Stimulated activated CD8-positive, alpha-beta memory T cell treated with anti-CD3 and anti-CD28 coated beads, Interleukin-15, amount 100 ng/mL, for 24 hours (primary cell): ENCODE measurements at regions not wholly inside any gene's neighbourhood (a gene's known extent, or its start where the extent isn't known, plus 50 kb on each side); places are given as distances from the start of the nearest gene placed in this dataset.
"Not testable (repeated sequence)": the region's sequence is repeated elsewhere in the genome, so short reads cannot be mapped to it uniquely, and the experiment has no call there.

Experiments
- DNase-seq: peaks from one replicate; pipeline ENCODE4 v3.0.0-alpha.2; 2020; ENCODE audit warnings: low read depth

DNA sequence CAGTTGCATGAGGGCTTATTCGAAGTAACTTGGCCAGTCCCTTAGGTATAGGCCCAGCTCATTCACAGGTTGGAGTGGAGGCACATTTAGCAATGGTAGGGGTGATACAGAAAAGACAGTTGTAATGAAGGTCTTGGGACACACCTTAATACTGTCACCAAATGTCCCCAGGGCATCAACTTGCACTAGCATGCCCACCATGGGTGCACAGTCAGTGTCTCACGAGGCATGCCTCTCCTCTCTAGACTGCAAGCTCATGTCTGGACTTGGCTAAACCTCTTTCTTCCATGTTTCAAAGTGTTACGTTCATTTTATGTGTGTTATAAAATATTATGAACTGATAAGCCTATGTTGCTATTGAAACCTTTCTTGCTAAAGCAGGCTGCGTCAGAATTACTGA lies 124.0 kb upstream of the ECI2 start:
- DNase-seq: no peak

DNA sequence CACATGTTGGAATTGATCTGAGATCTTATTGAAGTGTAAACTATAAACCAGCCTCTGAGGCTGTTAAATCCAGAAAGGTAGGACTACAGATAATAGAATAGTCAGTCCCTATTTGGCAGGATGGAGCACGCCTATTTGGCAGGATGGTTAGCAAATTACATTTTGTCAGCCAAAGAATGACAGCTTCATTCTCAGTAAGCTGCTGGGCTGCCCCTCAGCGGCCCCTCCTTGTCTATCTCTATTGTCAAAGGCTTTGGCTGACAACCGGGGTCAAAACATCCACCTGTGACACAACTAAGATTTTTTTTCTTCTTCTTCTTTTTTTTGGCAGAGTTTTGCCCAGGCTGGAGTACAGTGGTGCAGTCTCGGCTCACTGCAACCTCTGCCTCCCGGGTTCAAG lies 123.4 kb upstream of the ECI2 start:
- DNase-seq: no peak

DNA sequence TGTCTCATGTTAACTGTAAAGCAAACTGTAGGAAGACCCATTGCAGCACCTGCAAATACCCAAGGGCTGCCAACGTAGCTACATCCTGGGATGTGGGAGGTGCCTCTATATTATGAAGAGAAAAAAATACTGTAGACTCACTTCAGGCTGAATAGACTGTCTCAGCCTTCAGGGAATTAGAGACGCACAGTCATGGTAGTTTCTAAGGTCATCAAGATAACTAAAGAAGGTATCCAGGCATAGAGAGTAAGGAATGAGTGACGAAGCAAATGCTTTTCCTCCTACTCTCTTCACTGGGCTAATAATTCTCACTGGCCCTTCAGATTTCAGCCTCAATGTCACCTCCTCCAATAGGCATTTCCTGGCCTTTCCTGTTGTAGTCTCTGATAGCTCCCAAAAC lies 121.6 kb upstream of the ECI2 start:
- no peak for DNase-seq

DNA sequence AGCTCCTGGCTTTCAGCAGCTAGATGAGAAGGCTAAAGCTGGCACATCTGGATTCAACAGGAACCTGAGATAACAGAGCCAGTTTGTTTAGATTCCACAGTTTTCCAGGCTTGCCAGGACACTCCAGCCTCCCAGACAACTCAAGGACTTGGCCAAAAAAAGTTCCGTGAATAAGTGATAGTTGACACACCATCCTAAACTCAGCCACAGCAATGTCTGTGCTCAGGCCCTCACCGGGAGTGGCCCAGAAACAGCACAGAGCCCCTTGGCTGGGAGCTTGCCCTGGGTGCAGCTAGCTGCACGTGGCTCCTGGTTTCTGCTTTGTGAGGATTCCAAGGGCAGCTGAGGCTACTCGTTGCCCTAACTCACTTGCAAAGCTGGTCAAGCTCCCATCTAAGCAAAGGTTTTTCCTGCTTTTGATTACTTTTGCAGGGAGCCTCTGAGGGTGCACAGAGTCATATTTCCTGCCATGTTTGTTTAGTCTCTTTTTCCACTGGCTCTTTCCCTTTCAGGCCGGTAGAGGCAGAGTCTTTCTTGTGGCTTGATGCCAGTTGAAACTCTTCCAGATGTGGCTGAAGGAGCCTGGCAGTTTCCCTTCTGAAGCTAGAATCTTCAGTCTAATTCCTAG lies 118.3 kb upstream of the ECI2 start:
- DNase-seq: no peak

DNA sequence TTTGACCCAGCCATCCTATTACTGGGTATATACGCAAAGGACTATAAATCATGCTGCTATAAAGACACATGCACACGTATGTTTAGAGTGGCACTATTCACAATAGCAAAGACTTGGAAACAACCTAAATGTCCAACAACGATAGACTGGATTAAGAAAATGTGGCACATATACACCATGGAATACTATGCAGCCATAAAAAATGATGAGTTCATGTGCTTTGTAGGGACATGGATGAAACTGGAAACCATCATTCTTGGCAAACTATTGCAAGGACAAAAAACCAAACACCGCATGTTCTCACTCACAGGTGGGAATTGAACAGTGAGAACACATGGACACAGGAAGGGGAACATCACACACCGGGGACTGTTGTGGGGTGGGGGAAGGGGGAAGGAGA lies 117.1 kb upstream of the ECI2 start:
- DNase-seq: not testable (repeated sequence)

DNA sequence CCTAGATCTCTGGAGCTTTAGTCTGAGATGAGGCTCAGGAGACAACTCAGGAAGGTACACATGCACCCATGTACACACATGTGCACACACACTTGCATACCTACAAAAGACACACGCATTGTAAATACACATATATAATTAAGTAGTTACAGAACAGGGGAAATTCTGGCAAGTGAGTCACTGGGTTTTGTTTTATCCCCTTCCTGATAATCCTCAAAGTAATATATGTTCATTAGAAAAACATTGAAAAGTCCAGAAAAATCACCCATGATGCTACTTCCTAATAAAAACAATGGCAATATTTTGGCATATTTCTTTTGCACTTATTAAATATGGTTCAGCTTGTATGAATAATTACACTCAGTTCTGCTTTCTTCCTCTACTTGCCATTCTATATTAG lies 115.3 kb upstream of the ECI2 start:
- DNase-seq: no peak

DNA sequence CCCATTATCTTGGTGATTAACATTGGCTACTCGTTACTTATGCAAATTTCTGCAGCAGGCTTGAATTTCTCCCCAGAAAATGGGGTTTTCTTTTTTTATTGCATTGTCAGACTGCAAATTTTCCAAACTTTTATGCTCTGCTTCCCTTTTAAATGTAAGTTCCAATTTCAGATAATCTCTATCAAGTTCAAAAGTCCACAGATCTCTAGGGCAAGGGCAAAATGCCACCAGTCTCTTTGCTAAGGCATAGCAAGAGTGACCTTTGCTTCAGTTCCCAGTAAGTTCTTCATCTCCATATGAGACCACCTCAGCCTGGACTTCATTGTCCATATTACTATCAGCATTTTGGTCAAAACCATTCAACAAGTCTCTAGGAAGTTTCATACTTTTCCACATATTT lies 108.5 kb upstream of the ECI2 start:
- DNase-seq: not testable (repeated sequence)

DNA sequence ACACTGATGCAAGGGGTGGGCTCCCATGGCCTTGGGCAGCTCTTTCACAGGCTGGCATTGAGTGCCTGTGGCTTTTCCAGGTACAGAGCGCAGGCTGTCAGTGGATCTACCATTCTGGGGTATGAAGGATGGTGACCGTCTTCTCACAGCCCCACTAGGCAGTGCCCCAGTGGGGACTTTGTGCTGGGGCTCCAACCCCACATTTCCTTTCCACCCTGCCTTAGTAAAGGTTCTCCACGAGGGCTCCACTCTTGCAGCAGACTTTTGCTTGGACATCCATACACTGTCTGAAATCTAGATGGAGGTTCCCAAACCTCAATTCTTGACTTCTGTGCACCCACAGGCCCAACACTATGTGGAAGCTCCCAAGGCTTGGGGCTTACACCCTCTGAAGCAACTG lies 107.9 kb upstream of the ECI2 start:
- no peak for DNase-seq

DNA sequence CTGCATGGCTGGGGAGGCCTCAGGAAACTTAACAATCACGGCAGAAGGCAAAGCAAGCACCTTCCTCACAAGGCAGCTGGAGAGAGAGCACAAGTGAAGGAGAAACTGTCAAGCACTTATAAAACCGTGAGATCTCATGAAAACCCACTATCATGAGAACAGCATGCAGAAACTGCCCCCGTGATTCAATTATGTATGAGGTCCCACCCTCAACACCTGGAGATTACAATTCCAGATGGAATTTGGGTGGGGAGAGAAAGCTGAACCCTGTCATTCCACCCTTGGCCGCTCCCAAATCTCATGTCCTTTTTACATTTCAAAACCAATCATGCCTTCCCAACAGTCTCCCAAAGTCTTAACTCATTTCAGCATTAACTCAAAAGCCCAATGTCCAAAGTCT lies 107.2 kb upstream of the ECI2 start:
- DNase-seq: no peak

DNA sequence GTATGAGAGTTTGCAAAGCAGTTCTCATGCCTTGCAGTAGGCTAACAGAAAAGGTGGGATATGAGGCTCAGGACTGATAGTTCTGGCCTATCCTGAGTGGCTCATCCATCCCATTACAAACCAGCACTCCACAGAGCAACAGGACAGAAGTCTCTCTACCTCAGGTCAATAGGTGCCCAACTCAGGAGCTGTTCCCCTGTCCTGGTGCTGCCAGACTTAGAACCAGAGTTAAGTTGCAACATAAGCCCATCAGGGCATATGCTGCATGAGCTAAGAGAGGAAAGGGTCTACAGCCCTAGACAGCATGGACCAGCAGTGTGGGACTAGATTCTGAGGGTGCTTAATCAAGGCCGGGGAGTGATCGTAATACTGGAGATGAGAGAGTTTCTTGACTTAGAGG lies 104.8 kb upstream of the ECI2 start:
- no peak for DNase-seq

DNA sequence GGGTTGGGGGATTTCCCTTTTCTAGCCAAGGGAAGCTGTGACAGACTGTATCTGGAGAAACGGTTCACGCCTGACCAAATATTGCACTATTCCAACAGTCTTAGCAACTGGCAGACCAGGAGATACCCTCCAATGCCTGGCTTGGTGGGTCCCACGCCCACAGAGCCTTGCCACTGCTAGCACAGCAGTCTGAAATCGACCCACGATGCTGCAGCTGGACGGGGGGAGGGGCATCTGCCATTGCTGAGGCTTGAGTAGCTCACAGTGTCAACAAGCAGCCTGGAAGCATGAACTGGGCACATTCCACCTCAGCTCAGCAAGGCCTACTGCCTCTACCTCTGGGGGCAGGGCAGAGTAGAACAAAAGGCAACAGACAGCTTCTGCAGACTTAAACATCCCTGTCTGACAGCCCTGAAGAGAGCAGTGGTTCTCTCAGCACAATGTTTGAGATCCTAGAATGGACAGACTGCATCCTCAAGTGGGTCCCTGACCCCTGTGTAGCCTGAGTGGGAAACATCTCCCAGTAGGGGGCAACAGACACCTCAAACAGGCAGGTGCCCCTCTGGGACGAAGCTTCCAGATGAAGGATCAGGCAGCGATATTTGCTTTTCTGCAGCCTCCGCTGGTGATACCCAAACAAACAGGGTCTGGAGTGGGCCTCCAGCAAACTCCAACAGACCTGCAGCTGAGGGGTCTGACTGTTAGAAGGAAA lies 89.9 kb upstream of the ECI2 start:
- no peak for DNase-seq

DNA sequence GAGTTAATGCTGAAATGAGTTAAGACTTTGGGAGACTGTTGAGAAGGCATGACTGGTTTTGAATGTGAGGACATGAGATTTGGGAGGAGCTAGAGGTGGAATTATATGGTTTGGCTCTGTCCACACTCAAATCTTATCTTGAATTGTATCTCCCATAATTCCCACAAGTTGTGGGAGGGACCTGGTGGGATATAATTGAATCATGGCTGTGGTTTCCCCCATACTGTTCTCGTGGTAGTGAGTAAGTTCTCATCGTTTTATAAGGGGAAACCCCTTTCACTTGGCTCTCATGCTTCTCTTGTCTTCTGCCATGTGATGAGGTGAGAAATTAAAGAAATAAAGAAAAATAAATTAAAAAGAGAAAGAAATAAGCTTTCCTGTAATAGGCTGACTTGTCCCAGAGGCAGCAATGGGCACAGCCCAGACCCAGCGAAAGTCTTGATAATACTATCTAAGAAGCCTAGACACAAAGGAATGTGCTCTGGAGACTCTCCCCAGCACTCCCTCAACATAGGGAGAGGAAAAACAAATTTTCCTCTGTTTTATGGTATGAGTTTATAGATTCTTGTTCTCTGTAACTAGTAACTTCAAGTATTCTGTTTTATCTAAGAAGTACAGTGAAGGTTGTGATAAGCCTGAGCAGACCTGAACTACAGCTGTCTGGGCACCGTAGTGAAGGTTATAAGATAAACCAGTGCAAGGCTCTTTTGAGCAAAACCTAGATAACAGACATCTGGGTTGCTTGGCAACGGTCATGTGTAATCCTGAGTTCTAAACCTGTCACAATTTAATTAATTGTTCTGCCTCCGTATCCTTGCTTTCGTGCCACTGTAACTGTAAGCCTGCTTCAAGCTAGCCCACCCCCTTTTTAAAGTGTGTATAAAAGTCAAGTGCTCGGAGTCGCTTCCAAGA lies 88.9 kb upstream of the ECI2 start:
- no peak for DNase-seq

DNA sequence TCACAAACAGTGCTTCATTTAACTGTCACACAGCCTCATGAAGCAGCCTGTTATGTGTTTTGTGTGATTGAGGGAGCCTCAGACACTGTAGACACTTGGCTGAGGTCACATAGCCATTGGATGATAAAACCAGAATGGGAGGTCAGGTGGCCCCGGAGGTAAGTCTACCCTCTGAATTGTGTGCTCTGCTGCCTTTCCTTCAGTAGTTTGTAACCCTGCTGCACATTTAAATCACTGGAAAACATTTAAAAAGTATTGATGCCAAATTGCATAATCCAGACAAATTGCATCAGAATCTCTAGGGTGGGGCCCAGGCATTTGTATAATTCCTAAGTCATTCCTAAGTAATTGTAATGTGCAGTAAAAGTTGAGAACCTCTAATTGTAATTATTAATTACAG lies 85.2 kb upstream of the ECI2 start:
- no peak for DNase-seq

DNA sequence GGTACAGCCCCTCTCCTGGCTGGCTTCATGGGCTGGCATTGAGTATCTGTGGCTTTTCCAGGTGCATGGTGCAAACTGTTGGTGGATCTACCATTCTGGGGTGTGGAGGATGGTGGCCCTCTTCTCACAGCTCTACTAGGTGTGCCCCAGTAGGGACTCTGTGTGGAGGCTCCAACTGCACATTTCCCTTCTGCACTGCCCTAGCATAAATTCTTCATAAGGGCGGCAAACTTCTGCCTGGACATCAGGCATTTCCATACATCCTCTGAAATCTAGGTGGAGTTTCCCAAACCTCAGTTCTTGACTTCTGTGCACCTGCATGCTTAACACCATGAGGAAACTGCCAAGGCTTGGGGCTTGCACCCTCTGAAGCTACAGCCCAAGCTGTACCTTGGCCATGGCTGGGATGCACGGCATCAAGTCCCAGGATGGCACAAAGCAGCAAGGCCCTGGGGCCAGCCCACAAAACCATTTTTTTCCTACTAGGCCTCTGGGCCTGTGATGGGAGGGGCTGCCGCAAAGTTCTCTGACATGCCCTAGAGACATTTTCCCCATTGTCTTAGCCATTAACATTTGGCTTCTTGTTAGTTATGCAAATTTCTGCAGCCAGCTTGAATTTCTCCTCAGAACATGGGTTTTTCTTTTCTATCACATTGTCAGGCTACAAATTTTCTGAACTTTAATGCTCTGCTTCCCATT lies 83.4 kb upstream of the ECI2 start:
- DNase-seq: not testable (repeated sequence)

DNA sequence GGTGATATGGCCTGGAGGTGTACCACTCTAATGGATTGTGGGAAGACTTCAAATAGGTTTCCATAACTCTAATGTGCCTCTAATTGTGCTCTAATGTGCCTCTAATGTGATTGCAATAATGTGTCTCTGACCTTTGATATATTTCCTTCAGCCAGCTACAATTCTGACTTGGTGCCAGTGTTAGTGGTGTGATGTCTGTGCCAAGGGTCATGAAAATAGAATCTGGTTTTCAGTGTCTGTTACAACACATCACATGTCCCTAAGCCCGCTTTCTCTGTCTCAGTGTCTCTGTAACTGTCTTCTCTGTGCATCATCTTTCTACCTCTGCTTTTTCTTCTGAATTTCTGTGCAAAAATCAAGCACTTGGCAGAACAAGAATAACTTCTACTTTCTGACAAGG lies 77.2 kb upstream of the ECI2 start:
- no peak for DNase-seq

DNA sequence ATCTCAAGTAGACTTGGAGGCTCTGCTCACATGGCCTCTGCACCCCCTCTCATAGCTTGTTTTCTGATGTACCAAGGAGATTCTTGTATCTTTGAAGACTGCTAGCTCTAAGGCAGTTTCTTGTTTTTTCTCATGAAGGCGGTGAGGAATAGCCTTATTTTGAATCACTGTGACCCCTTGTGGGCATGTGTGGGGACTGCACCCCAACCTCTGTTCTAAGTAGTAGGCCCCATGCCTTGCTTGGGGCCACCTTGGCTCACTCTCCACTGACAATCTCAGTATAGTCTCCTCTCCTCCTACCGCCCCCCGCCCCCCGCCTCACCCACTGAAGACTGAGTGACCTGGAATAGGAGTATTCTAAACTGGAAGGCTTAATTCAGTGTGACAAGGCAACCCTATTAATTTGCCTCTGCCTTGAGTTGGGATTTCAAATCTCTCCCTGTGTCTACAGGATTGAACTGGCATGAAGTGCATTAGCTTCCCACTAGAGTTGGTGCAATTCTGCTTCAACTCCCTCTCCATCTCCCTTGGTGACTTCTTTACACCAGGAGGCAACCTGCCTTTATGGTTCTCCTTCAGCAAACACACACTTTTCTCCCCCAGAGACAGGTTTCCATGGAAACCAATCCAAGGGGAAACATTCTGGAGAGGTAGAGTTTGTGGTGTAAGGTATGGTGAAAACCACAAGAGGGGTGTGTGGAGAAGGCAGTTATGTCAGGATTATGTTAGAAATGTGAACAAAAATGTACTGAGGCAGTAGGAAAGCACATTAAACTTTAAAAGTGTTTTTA lies 75.4 kb upstream of the ECI2 start:
- DNase-seq: peak; percentile 7

DNA sequence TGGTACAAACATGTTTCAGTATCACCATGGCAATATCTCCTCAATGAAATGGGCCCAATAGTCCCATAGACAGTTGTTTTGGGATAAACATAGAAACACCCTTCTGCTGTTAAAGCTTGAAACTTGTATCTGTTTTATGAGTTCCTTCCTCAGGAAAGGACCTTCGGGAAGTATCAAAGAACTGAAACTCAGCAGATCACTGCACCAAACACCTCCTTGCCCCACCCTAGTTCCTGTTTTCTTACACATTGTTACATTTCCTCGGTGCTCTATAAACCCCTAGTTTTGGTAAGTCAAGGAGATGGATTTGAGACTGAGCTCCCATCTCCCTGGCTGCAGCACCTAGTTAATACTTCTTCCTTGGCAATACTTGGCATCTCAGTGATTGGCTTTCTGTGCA lies 73.8 kb upstream of the ECI2 start:
- no peak for DNase-seq

DNA sequence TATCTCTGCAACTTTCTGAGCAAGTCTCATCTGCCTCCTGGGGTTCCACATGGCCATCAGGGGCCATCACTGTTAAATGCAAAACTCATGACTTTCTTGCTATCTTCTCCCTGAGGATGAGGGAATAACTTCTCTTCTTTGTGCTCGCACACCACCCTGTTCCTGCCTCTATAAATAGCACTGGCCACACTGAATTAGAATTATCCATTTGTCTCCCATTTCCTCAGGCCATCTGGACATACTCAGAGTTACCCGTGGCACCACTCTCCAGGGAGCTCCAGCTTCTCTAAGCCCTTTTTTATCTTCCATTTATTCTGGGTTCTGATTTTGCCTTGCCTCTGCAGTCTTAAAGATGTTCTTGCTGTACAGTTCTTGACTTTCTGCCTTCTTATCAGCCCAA lies 72.8 kb upstream of the ECI2 start:
- no peak for DNase-seq

DNA sequence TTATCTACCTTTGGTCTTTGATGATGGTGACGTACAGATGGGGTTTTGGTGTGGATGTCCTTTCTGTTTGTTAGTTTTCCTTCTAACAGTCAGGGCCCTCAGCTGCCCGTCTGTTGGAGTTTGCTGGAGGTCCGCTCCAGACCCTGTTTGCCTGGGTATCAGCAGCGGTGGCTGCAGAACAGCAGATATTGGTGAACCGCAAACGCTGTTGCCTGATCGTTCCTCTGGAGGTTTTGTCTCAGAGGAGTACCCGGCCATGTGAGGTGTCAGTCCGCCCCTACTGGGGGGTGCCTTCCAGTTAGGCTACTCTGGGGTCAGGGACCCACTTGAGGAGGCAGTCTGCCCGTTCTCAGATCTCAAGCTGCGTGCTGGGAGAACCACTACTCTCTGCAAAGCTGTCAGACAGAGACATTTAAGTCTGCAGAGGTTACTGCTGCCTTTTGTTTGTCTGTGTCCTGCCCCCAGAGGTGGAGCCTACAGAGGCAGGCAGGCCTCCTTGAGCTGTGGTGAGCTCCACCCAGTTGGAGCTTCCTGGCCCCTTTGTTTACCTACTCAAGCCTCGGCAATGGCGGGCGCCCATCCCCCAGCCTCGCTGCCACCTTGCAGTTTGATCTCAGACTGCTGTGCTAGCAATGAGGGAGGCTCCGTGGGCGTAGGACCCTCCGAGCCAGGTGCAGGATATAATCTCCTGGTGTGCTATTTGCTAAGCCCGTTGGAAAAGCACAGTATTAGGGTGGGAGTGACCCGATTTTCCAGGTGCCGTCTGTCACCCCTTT lies 68.5 kb upstream of the ECI2 start:
- DNase-seq: not testable (repeated sequence)

DNA sequence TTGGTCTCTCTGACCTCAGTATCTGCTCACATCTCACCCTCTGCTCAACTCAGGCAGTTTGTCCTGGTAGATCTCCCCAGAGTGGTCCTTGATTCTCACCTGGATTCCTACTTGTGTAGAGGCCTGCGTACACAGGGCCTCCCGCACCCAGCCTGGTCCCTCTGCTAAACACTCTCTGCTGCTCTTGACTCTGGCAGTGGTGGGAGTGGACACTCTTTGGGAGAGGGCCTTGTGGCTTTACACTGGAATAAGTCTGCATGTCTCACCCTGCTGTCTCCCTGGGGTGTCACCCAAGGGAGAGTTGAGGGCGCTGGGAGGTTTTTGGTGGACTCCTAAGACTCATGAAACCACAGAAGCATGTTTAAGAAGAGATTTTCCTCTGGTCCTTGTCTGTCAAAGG lies 57.3 kb upstream of the ECI2 start:
- DNase-seq: no peak

DNA sequence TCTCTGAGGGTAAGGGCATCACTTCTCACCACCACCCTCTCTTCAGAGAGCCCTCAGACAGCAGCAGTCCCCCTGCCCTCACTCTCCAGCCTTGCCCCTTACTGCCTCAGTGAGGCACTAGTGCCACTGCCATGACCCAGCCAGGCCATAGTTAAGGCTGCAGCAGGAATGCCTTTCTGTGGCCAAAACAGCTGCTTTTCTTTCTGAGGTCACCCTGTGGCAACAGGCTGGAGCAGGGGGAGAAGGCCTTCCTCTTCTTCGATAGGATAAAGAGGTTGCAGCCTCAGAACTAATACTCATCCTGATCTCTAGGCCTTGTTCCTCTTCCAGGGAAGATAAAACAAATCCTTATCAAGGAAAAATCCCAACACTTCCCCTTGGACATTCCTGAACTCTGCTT lies 56.8 kb upstream of the ECI2 start:
- no peak for DNase-seq
